Neural cell (in vitro differentiated cells): ENCODE measurements at regions not wholly inside any gene's neighbourhood (a gene's known extent, or its start where the extent isn't known, plus 50 kb on each side); places are given as distances from the start of the nearest gene placed in this dataset.

Experiments
- CTCF ChIP-seq: fragments of 450-650 bp; IDR thresholded peaks from 2 replicates; pipeline ENCODE4 v1.5.1; 2014; ENCODE audit warnings: antibody characterized with exemption, mild to moderate bottlenecking, moderate library complexity; ENCODE audit not compliant: poor library complexity, severe bottlenecking
- EZH2 ChIP-seq: fragments of 200-600, 300-800 bp; shearing (Covaris generic), sonication (generic); IDR thresholded peaks from 2 replicates; pipeline ENCODE4 v1.6.1; 2014; ENCODE audit warnings: antibody characterized with exemption, low read length, borderline replicate concordance, mild to moderate bottlenecking; ENCODE audit not compliant: insufficient read depth, poor library complexity, severe bottlenecking
- MXI1 ChIP-seq: fragments of 450-650 bp; conservative IDR thresholded peaks from 2 replicates; pipeline ENCODE4 v1.6.1; 2014; ENCODE audit warnings: antibody characterized with exemption, mild to moderate bottlenecking; ENCODE audit not compliant: poor library complexity, severe bottlenecking
- POLR2AphosphoS5 ChIP-seq: IDR thresholded peaks from 2 replicates; pipeline ENCODE4 v1.6.1; 2012
- REST ChIP-seq: IDR thresholded peaks from 2 replicates; pipeline ENCODE4 v1.6.1; 2012; ENCODE audit warnings: borderline replicate concordance
- TAF1 ChIP-seq: IDR thresholded peaks from 2 replicates; pipeline ENCODE4 v1.6.1; 2012; ENCODE audit warnings: low read depth

GRCh38 chr5:67494186-67494855 lies 297.7 kb upstream of the CD180 start:
- TF ChIP-seq CTCF: no peak
- TF ChIP-seq POLR2AphosphoS5: no peak
- no peak for TF ChIP-seq TAF1
- TF ChIP-seq EZH2: no peak
- no peak for TF ChIP-seq MXI1
- no peak for TF ChIP-seq REST
